Sigmoid colon (tissue), 6 donors: ENCODE measurements at regions not wholly inside any gene's neighbourhood (a gene's known extent, or its start where the extent isn't known, plus 50 kb on each side); places are given as distances from the start of the nearest gene placed in this dataset.

Source experiments
- DNase-seq: peaks from one replicate; pipeline ENCODE4 v3.0.0-alpha.2; 2019
- H3K27ac ChIP-seq, 4 donors: fragments of 200-600 bp; sonication (generic); one replicate each; pipeline ENCODE4 v1.5.1; 2016 to 2019; ENCODE audit warnings: mild to moderate bottlenecking in 1 of 4
- H3K27me3 ChIP-seq, 3 donors: fragments of 200-600 bp; sonication (generic); one replicate each; pipeline ENCODE4 v1.5.1; 2019; ENCODE audit warnings: mild to moderate bottlenecking in 1 of 3
- H3K36me3 ChIP-seq, 4 donors: fragments of 200-600 bp; sonication (generic); one replicate each; pipeline ENCODE4 v1.5.1; 2016 to 2019
- H3K4me1 ChIP-seq, 4 donors: fragments of 200-600 bp; sonication (generic); one replicate each; pipeline ENCODE4 v1.5.1; 2017 to 2019
- H3K4me3 ChIP-seq, 4 donors: fragments of 200-600 bp; sonication (generic); one replicate each; pipeline ENCODE4 v1.5.1; 2017 to 2019; ENCODE audit warnings: mild to moderate bottlenecking in 2 of 4, moderate library complexity in 1 of 4
- H3K9me3 ChIP-seq, 4 donors: fragments of 200-600 bp in 3 of 4; sonication (generic) in 3 of 4; one replicate each; pipeline versions ENCODE4 v1.5.1 to v1.6.1; 2013 to 2019
- CTCF ChIP-seq, 4 experiments: fragments of 450-650 bp in 3 of 4; fragments of 200-600 bp in 1 of 4; IDR thresholded peaks; one replicate each; pipeline ENCODE4 v1.5.1; 2016 to 2019; ENCODE audit warnings: antibody characterized with exemption in 4 of 4, mild to moderate bottlenecking in 3 of 4, moderate library complexity in 2 of 4
- EP300 ChIP-seq, 4 donors: sonication (generic); formaldehyde crosslinking; IDR thresholded peaks; one replicate each; pipeline ENCODE4 v1.6.1; 2017; ENCODE audit warnings: antibody characterized with exemption in 4 of 4
- POLR2A ChIP-seq, 2 donors: fragments of 450-650 bp; IDR thresholded peaks; one replicate each; pipeline ENCODE4 v1.6.1; 2016; ENCODE audit warnings: antibody characterized with exemption in 2 of 2, mild to moderate bottlenecking in 2 of 2, moderate library complexity in 2 of 2
- POLR2AphosphoS5 ChIP-seq, 4 donors: sonication (generic); formaldehyde crosslinking; IDR thresholded peaks; one replicate each; pipeline ENCODE4 v1.6.1; 2017; ENCODE audit warnings: antibody characterized with exemption in 4 of 4
- WGBS, 2 donors: extraction: QIAGEN DNeasy Blood & Tissue Kit; methylation state at CpG; one replicate each; pipeline ENCODE4 v1.1.7; 2013; 5-methylcytosine and 5-hydroxymethylcytosine counted together
- intact Hi-C: fragments of 100-400 bp; cut with DNase I; formaldehyde crosslinking; loops from one replicate; pipeline ENCODE4 v1.15.1; 2023
- donor health status: healthy with polysubstance abuse.
- donor health status: healthy.

- Histone ChIP-seq H3K4me1 (no peaks in the 10 kb centered on the region), H3K4me3 (no peak overlapping the region), H3K36me3 (no peaks in the 10 kb centered on the region), H3K27ac (no peak overlapping the region), H3K27me3 (no peaks in the 10 kb centered on the region), H3K9me3 (no peaks in the 10 kb centered on the region)
- no peak for TF ChIP-seq POLR2AphosphoS5 (IDR thresholded peaks at IDR 0.05)
- TF ChIP-seq EP300 (IDR thresholded peaks at IDR 0.05) = no peak
- TF ChIP-seq POLR2A (IDR thresholded peaks at IDR 0.05) = no peak
- DNase-seq = no peak
- intact Hi-C loops = no loop called here
Observed at GRCh38 chr5:93294199-93294598, 286.8 kb downstream of the NR2F1-AS1 start.

- Histone ChIP-seq H3K27me3 (no peaks in the 10 kb centered on the region), H3K27ac (no peak overlapping the region), H3K9me3 (peaks cover 0 to 7% (median 0%) of the 10 kb centered on the region in 4 donors), H3K4me1 (no peaks in the 10 kb centered on the region), H3K36me3 (no peaks in the 10 kb centered on the region), H3K4me3 (no peak overlapping the region)
- WGBS, 2 donors = 86 to 93% methylated on average over 2 of the region's 2 CpGs
- intact Hi-C loops = no loop called here
- TF ChIP-seq POLR2A (IDR thresholded peaks at IDR 0.05) = no peak
- no peak for TF ChIP-seq EP300 (IDR thresholded peaks at IDR 0.05)
- TF ChIP-seq CTCF (IDR thresholded peaks at IDR 0.05) = no peak
- no peak for TF ChIP-seq POLR2AphosphoS5 (IDR thresholded peaks at IDR 0.05)
- no peak for DNase-seq
Observed at GRCh38 chr5:93289942-93290341, 291.1 kb downstream of the NR2F1-AS1 start.

GRCh38 chr5:93285461-93285860 lies 295.6 kb downstream of the NR2F1-AS1 start:
- no peaks in the 10 kb centered on the region for H3K4me1 ChIP-seq
- TF ChIP-seq POLR2AphosphoS5 (IDR thresholded peaks at IDR 0.05) (no peak), CTCF (IDR thresholded peaks at IDR 0.05) (no peak), EP300 (IDR thresholded peaks at IDR 0.05) (no peak), POLR2A (IDR thresholded peaks at IDR 0.05) (no peak)
- WGBS, 2 donors = 90 to 94% methylated on average over 1 of the region's 1 CpG
- intact Hi-C loops = no loop called here
- peaks cover 0 to 7% (median 0%) of the 10 kb centered on the region in 4 donors for H3K9me3 ChIP-seq
- no peak for DNase-seq
- H3K27ac ChIP-seq = no peak overlapping the region
- H3K4me3 ChIP-seq = no peak overlapping the region
- no peaks in the 10 kb centered on the region for H3K27me3 ChIP-seq
- no peaks in the 10 kb centered on the region for H3K36me3 ChIP-seq

- no peak overlapping the region for H3K4me3 ChIP-seq
- intact Hi-C loops = no loop called here
- no peak for TF ChIP-seq CTCF (IDR thresholded peaks at IDR 0.05)
- no peak for TF ChIP-seq EP300 (IDR thresholded peaks at IDR 0.05)
- no peak for TF ChIP-seq POLR2A (IDR thresholded peaks at IDR 0.05)
- peak in 1 of 4 donors; percentile 47 for TF ChIP-seq POLR2AphosphoS5 (IDR thresholded peaks at IDR 0.05)
- H3K27ac ChIP-seq = no peak overlapping the region
- no peaks in the 10 kb centered on the region for H3K4me1 ChIP-seq
- DNase-seq = no peak
- H3K36me3 ChIP-seq = no peaks in the 10 kb centered on the region
- 71 to 79% methylated on average over 4 of the region's 4 CpGs for WGBS, 2 donors
- no peaks in the 10 kb centered on the region for H3K27me3 ChIP-seq
- peaks cover 0 to 7% (median 0%) of the 10 kb centered on the region in 4 donors for H3K9me3 ChIP-seq
Observed at GRCh38 chr5:93281980-93282772, 298.8 kb downstream of the NR2F1-AS1 start.

DNA sequence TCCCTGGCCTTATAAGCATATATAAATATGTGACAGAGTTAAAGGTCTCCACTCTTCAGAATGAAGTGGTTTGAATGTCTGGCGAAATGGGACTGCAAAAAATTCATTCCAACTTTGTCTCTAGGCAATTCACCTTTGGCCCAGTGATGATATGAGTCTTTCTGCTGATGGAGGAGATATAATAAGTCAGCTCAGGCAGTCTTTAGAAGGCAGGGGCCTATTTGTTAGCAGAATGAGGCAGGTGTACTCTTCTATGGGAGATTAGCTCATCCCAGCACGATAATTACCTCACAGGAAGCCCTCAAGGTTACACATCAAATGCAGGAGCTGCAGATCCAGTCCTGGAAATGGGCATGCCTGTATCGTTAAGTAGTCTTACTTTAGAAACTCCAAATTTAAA lies 300.5 kb downstream of the NR2F1-AS1 start:
- H3K36me3 ChIP-seq = no peaks in the 10 kb centered on the region

More for the DNA sequence above, 300.5 kb downstream of the NR2F1-AS1 start:
- Histone ChIP-seq H3K27me3 (no peaks in the 10 kb centered on the region), H3K9me3 (no peaks in the 10 kb centered on the region), H3K4me1 (no peaks in the 10 kb centered on the region), H3K27ac (no peak overlapping the region), H3K4me3 (no peak overlapping the region)
- intact Hi-C loops = no loop called here
- TF ChIP-seq POLR2A (IDR thresholded peaks at IDR 0.05) (no peak), CTCF (IDR thresholded peaks at IDR 0.05) (no peak), EP300 (IDR thresholded peaks at IDR 0.05) (no peak), POLR2AphosphoS5 (IDR thresholded peaks at IDR 0.05) (no peak)
- 44 to 74% methylated on average over 3 of the region's 3 CpGs for WGBS, 2 donors
- no peak for DNase-seq
